ENCODE measurements at regions not wholly inside any gene's neighbourhood (a gene's known extent, or its start where the extent isn't known, plus 50 kb on each side); places are given as distances from the start of the nearest gene placed in this dataset.

DNA sequence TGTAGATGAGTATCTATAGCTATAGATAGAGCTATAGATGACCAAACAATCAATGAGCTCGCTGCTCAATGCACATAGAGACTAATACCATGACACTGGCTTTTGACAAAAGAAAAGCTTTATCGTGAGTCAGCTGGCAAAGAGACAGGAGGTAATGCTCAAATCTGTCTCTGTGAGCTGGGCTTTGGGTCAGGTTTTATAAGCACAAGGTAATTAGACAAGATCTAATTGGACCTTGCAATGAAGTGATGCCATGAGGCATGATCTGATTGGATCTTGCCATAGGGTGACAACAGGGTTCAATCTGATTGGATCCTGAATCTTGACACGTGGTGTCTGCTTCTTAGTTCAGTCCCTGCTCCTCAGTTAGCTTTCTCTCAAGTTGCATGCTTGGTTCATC is 180.7 kb upstream of the MXRA5 start:
- Histone ChIP-seq H3K27ac (no peak overlapping the region), H3K4me1 (ENCODE audit: low read depth) (no peaks in the 10 kb centered on the region), H3K36me3 (no peaks in the 10 kb centered on the region), H3K4me3 (no peak overlapping the region), H3K9me3 (ENCODE audit: low read depth) (no peaks in the 10 kb centered on the region), H3K27me3 (no peaks in the 10 kb centered on the region)
- no peak for DNase-seq (ENCODE audit: low read depth in 1 of 2, low spot score in 1 of 2)
- TF ChIP-seq, protein P1, sequence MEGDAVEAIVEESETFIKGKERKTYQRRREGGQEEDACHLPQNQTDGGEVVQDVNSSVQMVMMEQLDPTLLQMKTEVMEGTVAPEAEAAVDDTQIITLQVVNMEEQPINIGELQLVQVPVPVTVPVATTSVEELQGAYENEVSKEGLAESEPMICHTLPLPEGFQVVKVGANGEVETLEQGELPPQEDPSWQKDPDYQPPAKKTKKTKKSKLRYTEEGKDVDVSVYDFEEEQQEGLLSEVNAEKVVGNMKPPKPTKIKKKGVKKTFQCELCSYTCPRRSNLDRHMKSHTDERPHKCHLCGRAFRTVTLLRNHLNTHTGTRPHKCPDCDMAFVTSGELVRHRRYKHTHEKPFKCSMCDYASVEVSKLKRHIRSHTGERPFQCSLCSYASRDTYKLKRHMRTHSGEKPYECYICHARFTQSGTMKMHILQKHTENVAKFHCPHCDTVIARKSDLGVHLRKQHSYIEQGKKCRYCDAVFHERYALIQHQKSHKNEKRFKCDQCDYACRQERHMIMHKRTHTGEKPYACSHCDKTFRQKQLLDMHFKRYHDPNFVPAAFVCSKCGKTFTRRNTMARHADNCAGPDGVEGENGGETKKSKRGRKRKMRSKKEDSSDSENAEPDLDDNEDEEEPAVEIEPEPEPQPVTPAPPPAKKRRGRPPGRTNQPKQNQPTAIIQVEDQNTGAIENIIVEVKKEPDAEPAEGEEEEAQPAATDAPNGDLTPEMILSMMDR (IDR thresholded peaks at IDR 0.05; ENCODE audit: low read depth, low read length) = no peak

DNA sequence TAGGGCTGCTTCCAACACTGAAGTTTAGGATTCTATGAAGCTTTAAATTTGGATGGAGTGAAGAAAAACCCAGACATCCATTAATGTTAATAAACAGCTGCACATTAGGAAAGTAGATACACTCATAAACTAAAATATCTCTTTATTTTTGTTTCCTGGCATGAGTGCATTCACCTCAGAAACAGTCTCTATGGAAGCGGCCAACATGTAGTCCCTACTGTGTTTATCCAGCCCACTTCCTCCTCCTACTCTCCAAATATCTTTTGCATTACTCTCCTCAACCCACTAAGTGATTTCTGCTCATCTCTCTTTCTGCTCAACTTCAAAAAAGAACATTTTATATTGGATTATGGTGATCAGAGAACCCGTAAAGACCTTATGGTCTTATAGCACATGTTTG is 180.3 kb upstream of the MXRA5 start:
- Histone ChIP-seq H3K36me3 (no peaks in the 10 kb centered on the region), H3K27ac (no peak overlapping the region), H3K27me3 (no peaks in the 10 kb centered on the region), H3K4me1 (ENCODE audit: low read depth) (no peaks in the 10 kb centered on the region), H3K4me3 (no peak overlapping the region), H3K9me3 (ENCODE audit: low read depth) (no peaks in the 10 kb centered on the region)
- DNase-seq (ENCODE audit: low read depth in 1 of 2, low spot score in 1 of 2) = peak in 1 of 2 donors; percentile 23
- TF ChIP-seq, protein P1 (IDR thresholded peaks at IDR 0.05; ENCODE audit: low read depth, low read length) = no peak

DNA sequence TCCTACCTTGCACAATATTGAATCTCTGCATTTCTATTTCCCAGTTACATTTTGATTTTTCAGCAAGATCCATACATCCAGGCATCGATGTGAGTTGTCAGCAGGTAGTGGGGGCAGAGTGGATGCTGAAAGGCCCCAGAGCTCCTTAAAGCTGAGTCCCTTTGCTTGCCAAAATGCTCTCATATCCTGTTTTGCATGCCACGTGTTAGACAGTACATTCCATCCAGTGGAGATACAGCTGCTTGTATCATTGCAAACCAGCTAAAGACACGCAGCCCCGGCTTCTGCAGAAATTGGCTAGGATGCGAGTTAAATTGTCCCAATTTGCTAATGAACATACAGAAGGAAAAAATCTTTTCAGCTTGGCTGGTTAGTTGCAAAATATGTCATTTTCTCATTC is 179.6 kb upstream of the MXRA5 start:
- no peaks in the 10 kb centered on the region for H3K4me1 ChIP-seq (ENCODE audit: low read depth)
- H3K9me3 ChIP-seq (ENCODE audit: low read depth) = no peaks in the 10 kb centered on the region
- DNase-seq (ENCODE audit: low read depth in 1 of 2, low spot score in 1 of 2) = peak in 1 of 2 donors; percentile 67
- H3K27ac ChIP-seq = no peak overlapping the region
- TF ChIP-seq, protein P1 (IDR thresholded peaks at IDR 0.05; ENCODE audit: low read depth, low read length) = no peak
- no peak overlapping the region for H3K4me3 ChIP-seq
- no peaks in the 10 kb centered on the region for H3K36me3 ChIP-seq
- H3K27me3 ChIP-seq = no peaks in the 10 kb centered on the region

DNA sequence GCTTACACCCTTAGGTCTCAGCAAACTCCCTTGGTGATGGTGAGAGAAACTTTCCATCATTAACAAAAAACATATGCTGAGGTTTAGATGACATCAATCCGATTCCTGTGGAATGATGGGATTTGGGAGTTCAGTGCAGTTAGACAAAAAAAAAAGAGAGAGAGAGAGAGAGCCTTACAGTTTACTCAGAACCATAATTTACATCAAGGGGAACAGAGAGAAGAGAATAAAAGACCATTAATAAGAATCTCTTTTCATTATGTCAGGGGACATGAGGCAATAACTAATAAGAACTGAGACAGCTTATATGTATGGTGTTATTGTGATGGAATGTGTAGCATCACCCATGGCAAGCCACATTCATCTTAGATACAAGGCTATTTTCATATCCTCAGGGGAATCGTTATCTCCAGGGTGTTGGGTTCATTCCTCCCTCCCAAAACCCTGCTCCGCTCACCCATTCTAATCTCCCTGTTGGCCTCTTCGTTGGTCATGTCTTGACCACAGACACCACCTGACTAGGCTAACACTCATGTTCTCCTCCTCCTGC is 175.7 kb upstream of the MXRA5 start:
- no peaks in the 10 kb centered on the region for H3K4me1 ChIP-seq (ENCODE audit: low read depth)
- DNase-seq (ENCODE audit: low read depth in 1 of 2, low spot score in 1 of 2) = peak in 1 of 2 donors; percentile 83
- TF ChIP-seq, protein P1 (IDR thresholded peaks at IDR 0.05; ENCODE audit: low read depth, low read length) = no peak
- H3K9me3 ChIP-seq (ENCODE audit: low read depth) = no peaks in the 10 kb centered on the region
- no peaks in the 10 kb centered on the region for H3K27me3 ChIP-seq
- no peak overlapping the region for H3K4me3 ChIP-seq
- H3K27ac ChIP-seq = no peak overlapping the region
- H3K36me3 ChIP-seq = no peaks in the 10 kb centered on the region

DNA sequence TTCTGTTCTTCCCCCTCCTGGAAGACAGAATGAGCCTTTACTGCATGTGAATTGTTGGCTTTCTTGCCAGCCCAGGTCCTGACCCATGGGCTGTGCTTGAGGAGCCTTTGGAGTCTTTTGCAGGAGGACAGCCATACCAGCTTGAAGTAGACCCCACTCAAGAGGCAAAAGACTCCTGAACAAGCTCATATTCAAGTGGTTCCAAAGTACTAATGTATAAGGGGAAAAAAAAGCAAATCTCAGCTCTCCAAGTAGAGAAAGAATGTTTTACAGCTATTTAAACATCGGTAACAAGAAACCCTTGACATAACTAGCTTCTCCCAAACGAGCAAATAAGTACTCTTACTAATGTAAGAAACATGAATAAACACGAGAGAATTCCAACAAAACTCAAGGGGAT is 174.9 kb upstream of the MXRA5 start:
- Histone ChIP-seq H3K27me3 (no peaks in the 10 kb centered on the region), H3K36me3 (no peaks in the 10 kb centered on the region), H3K4me1 (ENCODE audit: low read depth) (no peaks in the 10 kb centered on the region), H3K27ac (no peak overlapping the region), H3K4me3 (no peak overlapping the region), H3K9me3 (ENCODE audit: low read depth) (no peaks in the 10 kb centered on the region)
- TF ChIP-seq, protein P1 (IDR thresholded peaks at IDR 0.05; ENCODE audit: low read depth, low read length) = no peak
- no peak for DNase-seq (ENCODE audit: low read depth in 1 of 2, low spot score in 1 of 2)

DNA sequence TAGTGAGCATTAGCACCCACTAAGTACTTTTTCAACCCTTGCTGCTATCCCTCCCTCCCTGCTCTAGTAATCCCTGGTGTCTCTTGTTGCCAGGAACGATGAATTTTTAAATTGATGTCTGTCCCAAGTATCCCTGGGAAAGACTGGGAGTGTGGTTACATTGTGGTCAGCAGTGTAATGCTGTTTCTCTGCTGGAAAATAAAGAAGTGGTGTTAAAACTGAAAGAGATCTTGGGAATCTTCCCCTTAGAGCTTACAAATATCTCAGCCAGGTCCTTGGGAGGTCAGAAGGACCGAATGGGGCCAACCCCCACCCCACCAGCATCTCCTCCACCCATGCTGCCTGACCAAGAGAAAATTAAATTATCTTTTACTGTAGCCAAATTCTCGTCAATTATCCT is 174.5 kb upstream of the MXRA5 start:
- Histone ChIP-seq H3K27me3 (no peaks in the 10 kb centered on the region), H3K4me3 (no peak overlapping the region), H3K9me3 (ENCODE audit: low read depth) (no peaks in the 10 kb centered on the region), H3K36me3 (no peaks in the 10 kb centered on the region), H3K27ac (no peak overlapping the region), H3K4me1 (ENCODE audit: low read depth) (no peaks in the 10 kb centered on the region)
- peak in 1 of 2 donors; percentile 30 for DNase-seq (ENCODE audit: low read depth in 1 of 2, low spot score in 1 of 2)
- TF ChIP-seq, protein P1 (IDR thresholded peaks at IDR 0.05; ENCODE audit: low read depth, low read length) = no peak
